ENCODE measurements at regions not wholly inside any gene's neighbourhood (a gene's known extent, or its start where the extent isn't known, plus 50 kb on each side); places are given as distances from the start of the nearest gene placed in this dataset.
"Not testable (repeated sequence)": the region's sequence is repeated elsewhere in the genome, so short reads cannot be mapped to it uniquely, and the experiment has no call there.

GRCh38 chr2:240191001-240191400 is 50.5 kb upstream of the OTOS start:
- no peak for DNase-seq (ENCODE audit: low spot score)

GRCh38 chr2:240192661-240193060 is 52.2 kb upstream of the OTOS start:
- DNase-seq (ENCODE audit: low spot score) = no peak

- not testable (repeated sequence) for DNase-seq (ENCODE audit: low spot score)
These were observed 53.9 kb upstream of the OTOS start for GRCh38 chr2:240194341-240194762.

- no peak for DNase-seq (ENCODE audit: low spot score)
These were observed 54.9 kb upstream of the OTOS start for GRCh38 chr2:240195316-240195861.

- no peak for DNase-seq (ENCODE audit: low spot score)
These were observed 56.4 kb upstream of the OTOS start for GRCh38 chr2:240196716-240197461.

GRCh38 chr2:240197462-240198139 is 57.1 kb upstream of the OTOS start:
- no peak for DNase-seq (ENCODE audit: low spot score)

- no peak for DNase-seq (ENCODE audit: low spot score)
These were observed 57.8 kb upstream of the OTOS start for GRCh38 chr2:240198226-240198625.

GRCh38 chr2:240199133-240199870 is 58.8 kb upstream of the OTOS start:
- DNase-seq (ENCODE audit: low spot score) = no peak

GRCh38 chr2:240200230-240201051 is 60.0 kb upstream of the OTOS start:
- no peak for DNase-seq (ENCODE audit: low spot score)

- DNase-seq (ENCODE audit: low spot score) = no peak
These were observed 61.4 kb upstream of the OTOS start for GRCh38 chr2:240201866-240202265.

- DNase-seq (ENCODE audit: low spot score) = no peak
These were observed 62.1 kb upstream of the OTOS start for GRCh38 chr2:240202586-240202985.

GRCh38 chr2:240203031-240203787 is 62.8 kb upstream of the OTOS start:
- DNase-seq (ENCODE audit: low spot score) = no peak

- no peak for DNase-seq (ENCODE audit: low spot score)
These were observed 63.4 kb upstream of the OTOS start for GRCh38 chr2:240203788-240204270.

GRCh38 chr2:240204431-240205276 is 64.2 kb upstream of the OTOS start:
- DNase-seq (ENCODE audit: low spot score) = no peak

GRCh38 chr2:240205348-240205747 is 64.9 kb upstream of the OTOS start:
- peak; percentile 94 for DNase-seq (ENCODE audit: low spot score)

- DNase-seq (ENCODE audit: low spot score) = no peak
These were observed 65.3 kb upstream of the OTOS start for GRCh38 chr2:240205772-240206171.

- DNase-seq (ENCODE audit: low spot score) = no peak
These were observed 66.2 kb upstream of the OTOS start for GRCh38 chr2:240206630-240207029.

- no peak for DNase-seq (ENCODE audit: low spot score)
These were observed 67.2 kb upstream of the OTOS start for GRCh38 chr2:240207661-240208060.

GRCh38 chr2:240208096-240208495 is 67.6 kb upstream of the OTOS start:
- no peak for DNase-seq (ENCODE audit: low spot score)
